ENCODE measurements at regions not wholly inside any gene's neighbourhood (a gene's known extent, or its start where the extent isn't known, plus 50 kb on each side); places are given as distances from the start of the nearest gene placed in this dataset.

GRCh38 chr3:76044601-76045600, 259.6 kb upstream of the ZNF717 start:
- TF ChIP-seq FOXM1 (IDR thresholded peaks at IDR 0.05; ENCODE audit: borderline replicate concordance, low read depth) (no peak), YY1 (IDR thresholded peaks at IDR 0.05; ENCODE audit: low read depth) (no peak), CEBPB (IDR thresholded peaks at IDR 0.05) (no peak), ZBTB7A (IDR thresholded peaks at IDR 0.05; ENCODE audit: low read depth) (no peak), EP300 (IDR thresholded peaks at IDR 0.05; ENCODE audit: borderline replicate concordance) (no peak), TEAD4 (IDR thresholded peaks at IDR 0.05) (no peak), RAD21 (IDR thresholded peaks at IDR 0.05; ENCODE audit: low read depth) (peak; percentile 40)
